ENCODE measurements at regions not wholly inside any gene's neighbourhood (a gene's known extent, or its start where the extent isn't known, plus 50 kb on each side); places are given as distances from the start of the nearest gene placed in this dataset.

DNA sequence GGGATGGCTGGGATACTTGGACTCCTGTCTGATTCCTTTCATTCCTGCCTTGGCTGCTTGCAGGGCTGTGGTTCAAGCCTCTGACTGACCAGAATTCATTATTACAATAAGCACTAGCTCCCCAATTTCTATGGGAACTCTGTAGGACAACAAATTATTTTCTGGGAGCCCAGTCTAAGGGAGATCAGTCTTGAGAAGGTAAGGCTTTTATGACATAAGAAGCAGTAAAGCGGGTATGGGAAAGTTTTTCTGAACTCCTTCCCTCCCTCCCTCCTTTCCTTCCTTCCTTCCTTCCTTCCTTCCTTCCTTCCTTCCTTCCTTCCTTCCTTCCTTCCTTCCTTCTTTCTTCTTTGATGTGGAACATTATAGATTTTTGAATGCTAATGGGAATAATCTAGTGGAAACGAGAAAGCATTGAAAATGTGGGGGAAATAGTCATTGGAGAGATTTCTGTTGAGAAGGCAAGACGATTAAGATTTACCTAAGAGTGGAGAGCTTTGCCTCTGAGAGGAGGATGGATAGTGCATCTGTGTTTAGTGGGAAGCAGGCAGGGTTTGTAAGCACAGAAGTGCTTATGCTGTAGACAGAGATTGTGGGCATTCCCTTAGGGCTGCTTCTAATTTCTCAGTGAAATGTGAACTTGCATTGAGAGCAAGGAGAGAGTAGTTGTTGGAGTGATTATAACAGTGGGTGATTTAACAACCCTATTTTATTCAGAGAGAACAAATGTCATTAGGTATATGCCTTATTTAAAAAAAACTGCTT is 201.5 kb downstream of the DNAJB9 start:
- no peak for TF ChIP-seq POLR2A (IDR thresholded peaks at IDR 0.05)
- TF ChIP-seq, protein P1, sequence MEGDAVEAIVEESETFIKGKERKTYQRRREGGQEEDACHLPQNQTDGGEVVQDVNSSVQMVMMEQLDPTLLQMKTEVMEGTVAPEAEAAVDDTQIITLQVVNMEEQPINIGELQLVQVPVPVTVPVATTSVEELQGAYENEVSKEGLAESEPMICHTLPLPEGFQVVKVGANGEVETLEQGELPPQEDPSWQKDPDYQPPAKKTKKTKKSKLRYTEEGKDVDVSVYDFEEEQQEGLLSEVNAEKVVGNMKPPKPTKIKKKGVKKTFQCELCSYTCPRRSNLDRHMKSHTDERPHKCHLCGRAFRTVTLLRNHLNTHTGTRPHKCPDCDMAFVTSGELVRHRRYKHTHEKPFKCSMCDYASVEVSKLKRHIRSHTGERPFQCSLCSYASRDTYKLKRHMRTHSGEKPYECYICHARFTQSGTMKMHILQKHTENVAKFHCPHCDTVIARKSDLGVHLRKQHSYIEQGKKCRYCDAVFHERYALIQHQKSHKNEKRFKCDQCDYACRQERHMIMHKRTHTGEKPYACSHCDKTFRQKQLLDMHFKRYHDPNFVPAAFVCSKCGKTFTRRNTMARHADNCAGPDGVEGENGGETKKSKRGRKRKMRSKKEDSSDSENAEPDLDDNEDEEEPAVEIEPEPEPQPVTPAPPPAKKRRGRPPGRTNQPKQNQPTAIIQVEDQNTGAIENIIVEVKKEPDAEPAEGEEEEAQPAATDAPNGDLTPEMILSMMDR (IDR thresholded peaks at IDR 0.05 in 4 of 5, conservative IDR thresholded peaks at IDR 0.05 in 1 of 5) = no peak
